ENCODE measurements at regions not wholly inside any gene's neighbourhood (a gene's known extent, or its start where the extent isn't known, plus 50 kb on each side); places are given as distances from the start of the nearest gene placed in this dataset.

- FAIRE-seq (no peak), DNase-seq (ENCODE audit: insufficient read length, low spot score) (no peak)
- TF ChIP-seq, protein P1, sequence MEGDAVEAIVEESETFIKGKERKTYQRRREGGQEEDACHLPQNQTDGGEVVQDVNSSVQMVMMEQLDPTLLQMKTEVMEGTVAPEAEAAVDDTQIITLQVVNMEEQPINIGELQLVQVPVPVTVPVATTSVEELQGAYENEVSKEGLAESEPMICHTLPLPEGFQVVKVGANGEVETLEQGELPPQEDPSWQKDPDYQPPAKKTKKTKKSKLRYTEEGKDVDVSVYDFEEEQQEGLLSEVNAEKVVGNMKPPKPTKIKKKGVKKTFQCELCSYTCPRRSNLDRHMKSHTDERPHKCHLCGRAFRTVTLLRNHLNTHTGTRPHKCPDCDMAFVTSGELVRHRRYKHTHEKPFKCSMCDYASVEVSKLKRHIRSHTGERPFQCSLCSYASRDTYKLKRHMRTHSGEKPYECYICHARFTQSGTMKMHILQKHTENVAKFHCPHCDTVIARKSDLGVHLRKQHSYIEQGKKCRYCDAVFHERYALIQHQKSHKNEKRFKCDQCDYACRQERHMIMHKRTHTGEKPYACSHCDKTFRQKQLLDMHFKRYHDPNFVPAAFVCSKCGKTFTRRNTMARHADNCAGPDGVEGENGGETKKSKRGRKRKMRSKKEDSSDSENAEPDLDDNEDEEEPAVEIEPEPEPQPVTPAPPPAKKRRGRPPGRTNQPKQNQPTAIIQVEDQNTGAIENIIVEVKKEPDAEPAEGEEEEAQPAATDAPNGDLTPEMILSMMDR (IDR thresholded peaks at IDR 0.05; ENCODE audit: insufficient read depth, missing control alignments): no peak
These were observed 103.8 kb downstream of the C1orf94 start for GRCh38 chr1:34280509-34280908.

DNA sequence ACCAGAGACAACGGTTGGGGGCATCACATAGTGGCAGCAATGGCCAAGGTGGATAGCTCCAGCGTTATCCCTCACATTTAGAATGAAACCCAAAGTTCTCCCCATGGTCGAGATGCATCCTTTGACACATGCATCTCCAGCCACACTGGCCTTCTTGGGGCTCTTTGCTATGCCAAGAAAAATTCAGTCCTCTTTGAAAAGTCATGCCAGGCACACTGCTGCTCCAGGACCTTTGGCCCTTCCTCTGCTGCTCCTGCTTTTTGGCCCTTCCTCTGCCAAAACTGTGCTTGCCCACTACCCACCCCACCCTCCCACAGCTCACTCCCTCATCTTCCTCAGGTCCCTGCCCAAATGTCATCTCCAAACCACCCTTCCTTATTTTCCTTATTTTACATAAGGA, 106.4 kb downstream of the C1orf94 start:
- DNase-seq (ENCODE audit: insufficient read length, low spot score) (no peak), FAIRE-seq (no peak)
- TF ChIP-seq, protein P1 (IDR thresholded peaks at IDR 0.05; ENCODE audit: insufficient read depth, missing control alignments): no peak

DNA sequence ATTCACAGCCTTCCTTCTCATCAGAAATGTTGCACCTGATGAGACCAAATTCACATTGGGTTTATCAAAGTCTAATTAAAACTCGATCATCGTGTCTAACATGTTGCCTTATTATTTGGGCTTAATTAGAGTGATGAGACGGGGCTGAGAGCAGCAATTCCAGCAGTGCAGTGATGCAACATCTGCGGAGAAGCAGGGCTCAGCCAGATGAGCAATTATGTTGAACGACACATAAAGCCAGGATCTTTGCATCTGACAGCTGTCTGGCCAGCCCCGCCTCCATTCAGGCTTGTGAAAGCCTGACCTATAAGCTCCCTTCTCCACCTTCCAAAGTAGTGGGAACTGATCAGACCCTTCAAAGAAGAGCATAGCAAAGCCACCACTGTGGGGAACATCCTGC, 109.8 kb downstream of the C1orf94 start:
- DNase-seq (ENCODE audit: insufficient read length, low spot score) (no peak), FAIRE-seq (no peak)
- TF ChIP-seq, protein P1 (IDR thresholded peaks at IDR 0.05; ENCODE audit: insufficient read depth, missing control alignments): no peak

- no peak for FAIRE-seq
- DNase-seq (ENCODE audit: insufficient read length, low spot score): no peak
- TF ChIP-seq, protein P1 (IDR thresholded peaks at IDR 0.05; ENCODE audit: insufficient read depth, missing control alignments): no peak
These were observed 114.1 kb downstream of the C1orf94 start for GRCh38 chr1:34290831-34291230.

GRCh38 chr1:34292472-34292871, 115.8 kb downstream of the C1orf94 start:
- DNase-seq (ENCODE audit: insufficient read length, low spot score) (no peak), FAIRE-seq (no peak)
- TF ChIP-seq, protein P1 (IDR thresholded peaks at IDR 0.05; ENCODE audit: insufficient read depth, missing control alignments): no peak

- FAIRE-seq (no peak), DNase-seq (ENCODE audit: insufficient read length, low spot score) (no peak)
These were observed 119.4 kb downstream of the C1orf94 start for GRCh38 chr1:34296059-34296458.

GRCh38 chr1:34302798-34303197, 126.1 kb downstream of the C1orf94 start:
- TF ChIP-seq, protein P1 (IDR thresholded peaks at IDR 0.05; ENCODE audit: insufficient read depth, missing control alignments): no peak
- DNase-seq (ENCODE audit: insufficient read length, low spot score): no peak
- no peak for FAIRE-seq

More at GRCh38 chr1:34296059-34296458, 119.4 kb downstream of the C1orf94 start:
- TF ChIP-seq, protein P1 (IDR thresholded peaks at IDR 0.05; ENCODE audit: insufficient read depth, missing control alignments): no peak
